ENCODE measurements at regions not wholly inside any gene's neighbourhood (a gene's known extent, or its start where the extent isn't known, plus 50 kb on each side); places are given as distances from the start of the nearest gene placed in this dataset.

- DNase-seq (ENCODE audit: low read depth in 1 of 2, low spot score in 1 of 2), result no peak
Observed at GRCh38 chr3:41026394-41027177, 172.7 kb upstream of the CTNNB1 start.

DNA sequence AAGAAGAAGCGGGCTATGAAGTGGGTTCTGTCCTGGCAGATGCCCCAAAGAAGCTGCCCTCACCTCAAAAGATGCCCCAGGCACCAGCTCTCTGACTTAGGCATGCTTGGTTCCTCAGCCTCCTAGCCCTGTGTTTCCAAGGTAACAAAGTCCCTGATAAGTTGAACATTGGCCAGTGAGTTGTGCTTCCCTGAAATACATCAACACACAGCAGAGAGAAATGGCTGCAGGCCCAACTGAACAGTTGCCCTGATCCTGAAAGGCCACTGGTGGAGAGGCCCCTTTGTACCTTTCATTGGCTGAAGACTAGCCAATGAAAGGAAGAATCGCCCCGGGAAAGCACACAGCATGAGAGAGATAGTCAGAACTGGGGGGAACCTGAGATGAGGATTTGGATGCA, 169.9 kb upstream of the CTNNB1 start:
- DNase-seq (ENCODE audit: low read depth in 1 of 2, low spot score in 1 of 2), result no peak

DNA sequence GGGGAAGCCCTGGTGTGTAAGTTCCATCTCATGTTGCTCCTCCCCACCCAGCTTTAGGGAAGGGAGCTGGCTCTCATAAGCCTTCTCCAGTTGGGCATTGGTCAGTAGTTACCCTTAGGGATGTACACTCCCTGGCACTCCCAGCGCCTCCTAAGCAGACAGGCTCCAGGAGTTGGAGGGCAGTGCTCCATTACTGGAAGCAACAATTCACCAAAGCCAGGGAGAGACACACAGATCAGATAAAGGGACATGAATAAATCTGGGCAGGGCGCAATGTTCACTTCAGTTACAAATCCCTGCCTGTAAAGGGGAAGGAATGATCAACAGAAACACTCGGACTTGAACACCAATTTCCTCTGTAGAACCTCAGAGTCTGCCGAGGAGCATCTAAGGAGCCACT, 169.1 kb upstream of the CTNNB1 start:
- DNase-seq (ENCODE audit: low read depth in 1 of 2, low spot score in 1 of 2), result no peak

- no peak for DNase-seq (ENCODE audit: low read depth in 1 of 2, low spot score in 1 of 2)
Observed at GRCh38 chr3:41031401-41031800, 167.9 kb upstream of the CTNNB1 start.

- no peak for DNase-seq (ENCODE audit: low read depth in 1 of 2, low spot score in 1 of 2)
Observed at GRCh38 chr3:41033956-41034519, 165.3 kb upstream of the CTNNB1 start.

GRCh38 chr3:41035456-41036022, 163.8 kb upstream of the CTNNB1 start:
- DNase-seq (ENCODE audit: low read depth in 1 of 2, low spot score in 1 of 2), result no peak

- no peak for DNase-seq (ENCODE audit: low read depth in 1 of 2, low spot score in 1 of 2)
Observed at GRCh38 chr3:41037651-41038334, 161.5 kb upstream of the CTNNB1 start.

DNA sequence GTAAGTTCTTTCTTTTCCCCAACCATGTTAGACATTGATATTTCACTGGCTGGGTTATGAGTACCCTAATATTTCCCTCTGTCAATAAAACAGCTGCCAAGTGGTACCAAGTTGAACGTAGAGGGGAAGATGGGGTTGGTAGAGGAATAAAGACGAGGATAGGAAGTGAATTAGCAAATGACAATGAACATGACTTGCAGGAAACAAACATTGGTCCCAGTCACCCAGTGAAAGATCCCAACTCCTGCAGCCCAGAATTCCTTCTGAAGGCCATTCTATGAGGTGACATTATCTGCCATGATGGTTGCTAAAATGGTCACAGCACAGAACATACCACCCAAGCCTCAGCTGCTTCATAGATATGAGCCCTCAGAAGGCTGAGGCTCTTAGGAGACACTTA, 159.0 kb upstream of the CTNNB1 start:
- no peak for DNase-seq (ENCODE audit: low read depth in 1 of 2, low spot score in 1 of 2)

- no peak for DNase-seq (ENCODE audit: low read depth in 1 of 2, low spot score in 1 of 2)
Observed at GRCh38 chr3:41041462-41041861, 157.8 kb upstream of the CTNNB1 start.

- DNase-seq (ENCODE audit: low read depth in 1 of 2, low spot score in 1 of 2), result no peak
Observed at GRCh38 chr3:41041899-41042298, 157.4 kb upstream of the CTNNB1 start.

GRCh38 chr3:41044523-41044922, 154.8 kb upstream of the CTNNB1 start:
- no peak for DNase-seq (ENCODE audit: low read depth in 1 of 2, low spot score in 1 of 2)

DNA sequence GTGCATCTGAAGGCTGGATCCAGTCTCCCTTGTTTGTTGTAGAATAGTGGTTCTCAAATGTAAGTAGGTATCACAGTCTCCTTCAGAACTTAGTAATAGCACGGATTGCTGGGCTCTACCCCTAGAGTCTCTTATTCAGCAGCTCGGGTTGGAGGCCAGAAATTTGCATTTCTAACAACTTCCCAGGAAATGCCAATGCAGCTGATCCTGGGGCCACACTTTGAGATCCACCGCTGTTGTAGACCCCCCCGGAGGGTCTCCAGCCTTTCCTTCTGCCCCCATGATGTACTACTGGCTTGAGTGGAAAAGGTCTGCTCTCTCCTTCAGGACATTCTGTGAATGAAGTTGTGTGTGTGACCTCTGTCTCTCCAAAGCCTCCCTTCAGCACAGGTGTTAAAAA, 153.8 kb upstream of the CTNNB1 start:
- no peak for DNase-seq (ENCODE audit: low read depth in 1 of 2, low spot score in 1 of 2)

DNA sequence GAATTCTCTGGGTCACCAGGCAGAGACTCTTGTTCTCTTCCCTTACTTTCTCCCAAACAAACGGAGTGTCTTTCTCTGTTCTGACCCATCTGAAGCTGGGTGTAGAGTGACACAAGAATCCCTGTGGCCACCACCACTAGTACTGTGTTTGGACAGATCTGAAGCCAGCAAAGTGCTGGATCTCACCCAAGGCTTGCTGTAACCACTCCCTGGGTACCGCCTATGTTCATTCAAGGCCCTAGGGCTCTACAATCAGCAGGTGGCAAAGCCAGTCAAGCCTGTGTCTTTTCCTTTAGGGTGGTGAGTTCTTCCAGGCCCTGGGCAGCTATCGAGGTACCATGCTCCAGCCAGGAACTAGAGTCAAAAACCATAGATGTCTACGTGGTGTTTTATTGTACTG, 149.2 kb upstream of the CTNNB1 start:
- DNase-seq (ENCODE audit: low read depth in 1 of 2, low spot score in 1 of 2), result no peak

- no peak for DNase-seq (ENCODE audit: low read depth in 1 of 2, low spot score in 1 of 2)
Observed at GRCh38 chr3:41053220-41053619, 146.1 kb upstream of the CTNNB1 start.

DNA sequence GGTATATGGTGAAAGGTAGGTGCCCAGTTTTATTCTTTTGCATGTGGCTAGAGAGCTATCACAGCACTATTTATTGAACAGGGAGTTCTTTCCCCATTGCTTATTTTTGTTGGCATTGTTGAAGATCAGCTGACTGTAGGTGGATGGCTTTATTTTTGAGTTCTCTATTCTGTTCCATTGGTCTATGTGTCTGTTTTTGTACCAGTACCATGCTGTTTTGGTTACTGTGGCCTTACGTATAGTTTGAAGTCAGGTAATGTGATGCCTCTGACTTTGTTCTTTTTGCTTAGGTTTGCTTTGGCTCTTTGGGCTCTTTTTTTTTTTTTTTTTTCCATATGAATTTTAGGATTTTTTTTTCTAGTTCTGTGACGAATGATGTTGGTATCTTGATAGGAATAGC, 139.2 kb upstream of the CTNNB1 start:
- DNase-seq (ENCODE audit: low read depth in 1 of 2, low spot score in 1 of 2), result no peak

- no peak for DNase-seq (ENCODE audit: low read depth in 1 of 2, low spot score in 1 of 2)
Observed at GRCh38 chr3:41064070-41064469, 135.2 kb upstream of the CTNNB1 start.

GRCh38 chr3:41064526-41064925, 134.8 kb upstream of the CTNNB1 start:
- DNase-seq (ENCODE audit: low read depth in 1 of 2, low spot score in 1 of 2), result no peak

GRCh38 chr3:41065340-41065739, 134.0 kb upstream of the CTNNB1 start:
- no peak for DNase-seq (ENCODE audit: low read depth in 1 of 2, low spot score in 1 of 2)

- no peak for DNase-seq (ENCODE audit: low read depth in 1 of 2, low spot score in 1 of 2)
Observed at GRCh38 chr3:41073190-41073589, 126.1 kb upstream of the CTNNB1 start.

- DNase-seq (ENCODE audit: low read depth in 1 of 2, low spot score in 1 of 2), result no peak
Observed at GRCh38 chr3:41075975-41076374, 123.3 kb upstream of the CTNNB1 start.

GRCh38 chr3:41076399-41076798, 122.9 kb upstream of the CTNNB1 start:
- no peak for DNase-seq (ENCODE audit: low read depth in 1 of 2, low spot score in 1 of 2)

DNA sequence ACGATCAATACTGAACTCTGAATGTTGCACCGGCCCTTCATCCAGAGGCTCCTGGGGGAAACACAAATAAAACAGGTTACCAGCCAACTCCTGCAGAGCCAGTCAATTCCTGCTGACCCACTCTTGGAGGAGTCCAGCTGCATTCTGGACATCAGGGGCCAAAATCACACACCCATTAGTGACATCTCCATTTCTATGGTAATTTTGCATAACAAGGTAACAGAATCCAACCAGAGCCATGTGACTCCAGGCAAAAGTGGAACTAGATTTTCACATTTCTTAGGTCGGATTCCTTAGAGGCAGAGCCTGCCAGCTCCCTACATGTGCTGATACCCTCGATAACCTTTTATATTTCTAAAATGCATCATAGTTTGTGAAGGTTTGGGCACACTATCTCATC, 119.2 kb upstream of the CTNNB1 start:
- DNase-seq (ENCODE audit: low read depth in 1 of 2, low spot score in 1 of 2), result no peak
